ENCODE measurements at regions not wholly inside any gene's neighbourhood (a gene's known extent, or its start where the extent isn't known, plus 50 kb on each side); places are given as distances from the start of the nearest gene placed in this dataset.
"Not testable (repeated sequence)": the region's sequence is repeated elsewhere in the genome, so short reads cannot be mapped to it uniquely, and the experiment has no call there.

DNA sequence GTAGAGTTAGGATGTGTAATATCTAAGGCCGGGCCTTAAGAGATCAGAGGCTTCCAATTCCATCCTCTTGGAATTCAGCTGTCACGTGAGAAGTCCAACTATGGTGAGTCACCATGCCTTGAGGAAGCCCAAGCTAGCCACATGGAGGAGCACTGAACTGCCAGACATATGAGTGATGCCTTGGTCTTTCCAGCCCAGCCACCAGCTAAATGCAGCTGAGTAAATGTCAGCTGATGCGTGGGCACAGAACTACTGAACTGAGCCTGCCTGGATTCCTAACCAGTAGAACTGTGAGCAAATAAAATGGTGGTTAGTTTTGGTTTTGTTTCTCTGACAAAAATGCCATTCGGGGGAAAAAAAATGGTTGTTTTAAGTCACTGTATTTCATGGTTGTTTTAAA is 153.7 kb upstream of the SERTAD2 start:
- Histone ChIP-seq H3K9ac (ENCODE audit: insufficient read length, low read depth) (no peak overlapping the region), H3K9me3 (ENCODE audit: insufficient read depth, low read length) (0 out of 2 replicates have a peak, but pooled peaks cover 4% of the 10 kb centered on the region), H3K36me3 (ENCODE audit: insufficient read depth, insufficient read length, low read length) (no peaks in the 10 kb centered on the region), H3K27me3 (ENCODE audit: insufficient read depth, insufficient read length) (no peaks in the 10 kb centered on the region), H3K4me1 (ENCODE audit: insufficient read depth, insufficient read length) (no peaks in the 10 kb centered on the region), H3K4me3 (ENCODE audit: insufficient read length, low read depth) (no peak overlapping the region)
- TF ChIP-seq YY1 (IDR thresholded peaks at IDR 0.05; ENCODE audit: insufficient read depth, insufficient read length) (no peak), SUZ12 (IDR thresholded peaks at IDR 0.05; ENCODE audit: extremely low read depth, insufficient read depth, insufficient read length) (no peak), ZNF274 (IDR thresholded peaks at IDR 0.05; ENCODE audit: low read depth, low read length) (no peak)
- no peak for DNase-seq (ENCODE audit: low read depth, low spot score)

DNA sequence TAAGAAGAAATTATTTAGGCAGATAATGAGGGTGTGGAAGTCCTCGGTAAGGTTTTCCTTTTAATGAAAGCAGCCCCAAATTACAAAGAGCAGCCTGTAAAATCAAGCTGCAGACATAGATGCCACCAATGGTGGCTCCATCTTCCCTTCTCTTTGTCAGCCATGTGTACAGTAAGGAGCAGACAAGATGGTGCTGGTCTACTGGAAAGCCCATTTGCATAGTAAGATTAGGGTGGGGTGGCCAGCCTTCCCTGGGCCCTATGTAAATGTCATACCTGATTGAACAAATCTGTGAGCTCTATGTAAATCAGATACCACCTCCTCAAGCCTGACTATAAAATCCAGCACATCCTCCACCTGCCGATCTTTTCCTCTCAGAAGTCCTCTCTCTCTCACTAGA is 154.4 kb upstream of the SERTAD2 start:
- Histone ChIP-seq H3K36me3 (ENCODE audit: insufficient read depth, insufficient read length, low read length) (no peaks in the 10 kb centered on the region), H3K4me3 (ENCODE audit: insufficient read length, low read depth) (no peak overlapping the region), H3K27me3 (ENCODE audit: insufficient read depth, insufficient read length) (no peaks in the 10 kb centered on the region), H3K9me3 (ENCODE audit: insufficient read depth, low read length) (0 out of 2 replicates have a peak, but pooled peaks cover 4% of the 10 kb centered on the region), H3K4me1 (ENCODE audit: insufficient read depth, insufficient read length) (no peaks in the 10 kb centered on the region), H3K9ac (ENCODE audit: insufficient read length, low read depth) (no peak overlapping the region)
- DNase-seq (ENCODE audit: low read depth, low spot score) = no peak
- no peak for TF ChIP-seq ZNF274 (IDR thresholded peaks at IDR 0.05; ENCODE audit: low read depth, low read length)
- no peak for TF ChIP-seq YY1 (IDR thresholded peaks at IDR 0.05; ENCODE audit: insufficient read depth, insufficient read length)
- no peak for TF ChIP-seq SUZ12 (IDR thresholded peaks at IDR 0.05; ENCODE audit: extremely low read depth, insufficient read depth, insufficient read length)

GRCh38 chr2:64808754-64809153 is 155.0 kb upstream of the SERTAD2 start:
- no peaks in the 10 kb centered on the region for H3K27me3 ChIP-seq (ENCODE audit: insufficient read depth, insufficient read length)
- no peaks in the 10 kb centered on the region for H3K4me1 ChIP-seq (ENCODE audit: insufficient read depth, insufficient read length)
- no peak for DNase-seq (ENCODE audit: low read depth, low spot score)
- no peak overlapping the region for H3K4me3 ChIP-seq (ENCODE audit: insufficient read length, low read depth)
- H3K9ac ChIP-seq (ENCODE audit: insufficient read length, low read depth) = no peak overlapping the region
- H3K36me3 ChIP-seq (ENCODE audit: insufficient read depth, insufficient read length, low read length) = no peaks in the 10 kb centered on the region
- TF ChIP-seq SUZ12 (IDR thresholded peaks at IDR 0.05; ENCODE audit: extremely low read depth, insufficient read depth, insufficient read length) = no peak
- TF ChIP-seq YY1 (IDR thresholded peaks at IDR 0.05; ENCODE audit: insufficient read depth, insufficient read length) = no peak
- no peak for TF ChIP-seq ZNF274 (IDR thresholded peaks at IDR 0.05; ENCODE audit: low read depth, low read length)
- 0 out of 2 replicates have a peak, but pooled peaks cover 4% of the 10 kb centered on the region for H3K9me3 ChIP-seq (ENCODE audit: insufficient read depth, low read length)

- Histone ChIP-seq H3K27me3 (ENCODE audit: insufficient read depth, insufficient read length) (no peaks in the 10 kb centered on the region), H3K9me3 (ENCODE audit: insufficient read depth, low read length) (0 out of 2 replicates have a peak, but pooled peaks cover 4% of the 10 kb centered on the region), H3K9ac (ENCODE audit: insufficient read length, low read depth) (no peak overlapping the region), H3K36me3 (ENCODE audit: insufficient read depth, insufficient read length, low read length) (no peaks in the 10 kb centered on the region), H3K4me3 (ENCODE audit: insufficient read length, low read depth) (no peak overlapping the region), H3K4me1 (ENCODE audit: insufficient read depth, insufficient read length) (no peaks in the 10 kb centered on the region)
- no peak for DNase-seq (ENCODE audit: low read depth, low spot score)
- TF ChIP-seq SUZ12 (IDR thresholded peaks at IDR 0.05; ENCODE audit: extremely low read depth, insufficient read depth, insufficient read length) (no peak), YY1 (IDR thresholded peaks at IDR 0.05; ENCODE audit: insufficient read depth, insufficient read length) (no peak), ZNF274 (IDR thresholded peaks at IDR 0.05; ENCODE audit: low read depth, low read length) (no peak)
Measured at GRCh38 chr2:64809216-64809615, 155.5 kb upstream of the SERTAD2 start.

DNA sequence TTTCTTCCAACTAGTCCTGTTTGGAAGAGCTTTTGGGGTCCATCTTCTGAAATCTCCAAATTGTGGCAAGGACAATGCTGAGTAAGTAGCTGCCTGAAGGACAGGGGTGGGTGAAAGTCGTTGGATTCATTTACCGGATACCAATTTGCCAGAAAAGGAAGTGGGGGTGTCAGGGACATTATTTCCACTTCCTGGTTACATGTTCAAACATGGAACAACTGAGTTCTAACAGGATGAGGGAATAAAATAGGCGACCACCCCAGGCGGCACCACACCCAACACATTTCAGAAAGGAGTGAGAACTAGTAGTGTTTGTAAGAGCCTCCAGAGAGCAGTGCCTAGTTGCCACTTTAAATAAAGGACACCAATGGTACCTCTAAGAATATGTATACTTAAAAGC is 158.6 kb upstream of the SERTAD2 start:
- 0 out of 2 replicates have a peak, but pooled peaks cover 4% of the 10 kb centered on the region for H3K9me3 ChIP-seq (ENCODE audit: insufficient read depth, low read length)
- DNase-seq (ENCODE audit: low read depth, low spot score) = no peak
- no peak overlapping the region for H3K4me3 ChIP-seq (ENCODE audit: insufficient read length, low read depth)
- no peaks in the 10 kb centered on the region for H3K36me3 ChIP-seq (ENCODE audit: insufficient read depth, insufficient read length, low read length)
- TF ChIP-seq YY1 (IDR thresholded peaks at IDR 0.05; ENCODE audit: insufficient read depth, insufficient read length) (no peak), ZNF274 (IDR thresholded peaks at IDR 0.05; ENCODE audit: low read depth, low read length) (no peak), SUZ12 (IDR thresholded peaks at IDR 0.05; ENCODE audit: extremely low read depth, insufficient read depth, insufficient read length) (no peak)
- peaks cover 1% of the 10 kb centered on the region for H3K4me1 ChIP-seq (ENCODE audit: insufficient read depth, insufficient read length)
- H3K9ac ChIP-seq (ENCODE audit: insufficient read length, low read depth) = no peak overlapping the region
- H3K27me3 ChIP-seq (ENCODE audit: insufficient read depth, insufficient read length) = no peaks in the 10 kb centered on the region

DNA sequence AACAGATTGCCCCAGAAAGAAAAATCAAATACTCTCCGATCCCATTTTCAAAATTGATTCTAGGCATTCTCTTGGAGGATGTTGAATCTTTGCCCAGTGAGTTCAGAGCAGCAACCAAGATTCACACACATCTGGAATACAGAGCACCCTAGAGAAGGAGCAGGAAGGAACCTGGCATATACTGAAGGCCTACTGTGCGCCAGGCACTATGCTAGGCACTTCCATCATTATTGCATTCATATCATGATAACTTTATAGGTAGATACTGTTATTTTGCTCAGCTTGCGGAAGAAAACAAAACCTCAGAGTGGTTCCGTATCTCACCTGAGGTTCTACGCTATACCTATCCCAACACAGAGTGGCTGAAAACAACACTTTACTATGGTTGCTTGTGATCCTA is 160.3 kb upstream of the SERTAD2 start:
- no peak for TF ChIP-seq ZNF274 (IDR thresholded peaks at IDR 0.05; ENCODE audit: low read depth, low read length)
- TF ChIP-seq YY1 (IDR thresholded peaks at IDR 0.05; ENCODE audit: insufficient read depth, insufficient read length) = no peak
- no peak for TF ChIP-seq SUZ12 (IDR thresholded peaks at IDR 0.05; ENCODE audit: extremely low read depth, insufficient read depth, insufficient read length)
- H3K36me3 ChIP-seq (ENCODE audit: insufficient read depth, insufficient read length, low read length) = no peaks in the 10 kb centered on the region
- peaks cover 4% of the 10 kb centered on the region for H3K4me1 ChIP-seq (ENCODE audit: insufficient read depth, insufficient read length)
- H3K9ac ChIP-seq (ENCODE audit: insufficient read length, low read depth) = no peak overlapping the region
- H3K9me3 ChIP-seq (ENCODE audit: insufficient read depth, low read length) = 0 out of 2 replicates have a peak, but pooled peaks cover 4% of the 10 kb centered on the region
- no peak overlapping the region for H3K4me3 ChIP-seq (ENCODE audit: insufficient read length, low read depth)
- no peak for DNase-seq (ENCODE audit: low read depth, low spot score)
- no peaks in the 10 kb centered on the region for H3K27me3 ChIP-seq (ENCODE audit: insufficient read depth, insufficient read length)

GRCh38 chr2:64816526-64816925 is 162.8 kb upstream of the SERTAD2 start:
- not testable (repeated sequence) for H3K9ac ChIP-seq (ENCODE audit: insufficient read length, low read depth); H3K9me3 ChIP-seq (ENCODE audit: insufficient read depth, low read length); H3K27me3 ChIP-seq (ENCODE audit: insufficient read depth, insufficient read length); DNase-seq (ENCODE audit: low read depth, low spot score); H3K36me3 ChIP-seq (ENCODE audit: insufficient read depth, insufficient read length, low read length); H3K4me1 ChIP-seq (ENCODE audit: insufficient read depth, insufficient read length); H3K4me3 ChIP-seq (ENCODE audit: insufficient read length, low read depth)

GRCh38 chr2:64817453-64817852 is 163.7 kb upstream of the SERTAD2 start:
- H3K27me3 ChIP-seq (ENCODE audit: insufficient read depth, insufficient read length) = no peaks in the 10 kb centered on the region
- DNase-seq (ENCODE audit: low read depth, low spot score) = no peak
- H3K4me1 ChIP-seq (ENCODE audit: insufficient read depth, insufficient read length) = peaks cover 4% of the 10 kb centered on the region
- H3K9me3 ChIP-seq (ENCODE audit: insufficient read depth, low read length) = no peaks in the 10 kb centered on the region
- no peaks in the 10 kb centered on the region for H3K36me3 ChIP-seq (ENCODE audit: insufficient read depth, insufficient read length, low read length)
- no peak for TF ChIP-seq SUZ12 (IDR thresholded peaks at IDR 0.05; ENCODE audit: extremely low read depth, insufficient read depth, insufficient read length)
- no peak for TF ChIP-seq YY1 (IDR thresholded peaks at IDR 0.05; ENCODE audit: insufficient read depth, insufficient read length)
- no peak for TF ChIP-seq ZNF274 (IDR thresholded peaks at IDR 0.05; ENCODE audit: low read depth, low read length)
- no peak overlapping the region for H3K4me3 ChIP-seq (ENCODE audit: insufficient read length, low read depth)
- no peak overlapping the region for H3K9ac ChIP-seq (ENCODE audit: insufficient read length, low read depth)
